Uterus (tissue), 3 donors: ENCODE measurements at regions not wholly inside any gene's neighbourhood (a gene's known extent, or its start where the extent isn't known, plus 50 kb on each side); places are given as distances from the start of the nearest gene placed in this dataset.

Experiments
- DNase-seq, 2 donors: peaks; one replicate each; pipeline ENCODE4 v3.0.0-alpha.2; 2019 to 2020
- H3K27ac ChIP-seq, 2 donors: fragments of 200-600 bp; sonication (generic); 1 replicate in 1 of 2; 2 replicates in 1 of 2; pipeline ENCODE4 v1.5.1; 2016 to 2018
- H3K27me3 ChIP-seq, 2 donors: fragments of 200-600 bp; sonication (generic); one replicate each; pipeline ENCODE4 v1.5.1; 2018 to 2019; ENCODE audit warnings: control low read depth in 1 of 2
- H3K36me3 ChIP-seq, 2 donors: fragments of 200-600 bp; sonication (generic); one replicate each; pipeline ENCODE4 v1.5.1; 2019; ENCODE audit warnings: control low read depth in 1 of 2
- H3K4me1 ChIP-seq, 2 donors: fragments of 200-600 bp; sonication (generic); one replicate each; pipeline ENCODE4 v1.5.1; 2018 to 2019; ENCODE audit warnings: control low read depth in 1 of 2
- H3K4me3 ChIP-seq, 2 donors: fragments of 200-600 bp; sonication (generic); 1 replicate in 1 of 2; 2 replicates in 1 of 2; pipeline ENCODE4 v1.5.1; 2018 to 2019; ENCODE audit warnings: mild to moderate bottlenecking in 1 of 2
- H3K9me3 ChIP-seq, 2 donors: fragments of 200-600 bp; sonication (generic); one replicate each; pipeline ENCODE4 v1.5.1; 2019; ENCODE audit warnings: control low read depth in 1 of 2
- CTCF ChIP-seq, 4 experiments: fragments of 200-600 bp in 2 of 4; fragments of 450-650 bp in 2 of 4; sonication (generic) in 2 of 4; IDR thresholded peaks; one replicate each; pipeline ENCODE4 v1.5.1; 2016 to 2019; ENCODE audit warnings: antibody characterized with exemption in 4 of 4, mild to moderate bottlenecking in 2 of 4, moderate library complexity in 1 of 4
- POLR2A ChIP-seq, 2 donors: fragments of 450-650 bp; IDR thresholded peaks; one replicate each; pipeline ENCODE4 v1.6.1; 2016; ENCODE audit warnings: antibody characterized with exemption in 2 of 2, mild to moderate bottlenecking in 1 of 2, moderate library complexity in 1 of 2
- intact Hi-C: fragments of 100-400 bp; cut with DNase I; formaldehyde crosslinking; loops from one replicate; pipeline ENCODE4 v1.15.1; 2023; ENCODE audit warnings: low total_unique reads
- donor health status: DM: yes; HTN: yes; CAD: no.

GRCh38 chr3:175902226-175902625, 1043.1 kb downstream of the NAALADL2 start:
- TF ChIP-seq CTCF (IDR thresholded peaks at IDR 0.05) = no peak
- intact Hi-C loops = no loop called here

DNA sequence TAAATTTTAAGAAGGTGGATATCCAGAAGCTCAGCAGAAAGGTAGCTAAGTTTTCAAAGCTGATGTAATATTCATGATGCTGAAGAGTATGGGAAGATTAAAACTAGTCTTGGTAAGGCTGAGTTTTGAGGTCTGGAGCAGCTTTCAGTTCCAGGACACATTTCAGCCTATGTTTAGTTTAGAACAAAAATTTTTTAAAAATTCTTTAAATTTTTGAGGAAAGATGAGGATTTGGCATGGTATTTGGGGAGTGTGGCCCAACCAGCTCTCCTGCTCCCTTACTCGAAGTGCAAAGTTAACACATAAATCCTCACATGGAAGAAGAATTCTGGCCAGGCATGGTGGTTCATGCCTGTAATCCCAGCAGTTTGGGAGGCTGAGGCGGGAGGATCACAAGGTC, 1039.1 kb downstream of the NAALADL2 start:
- H3K27ac ChIP-seq = no peak overlapping the region
- intact Hi-C loops = no loop called here
- no peak overlapping the region for H3K4me3 ChIP-seq
- H3K27me3 ChIP-seq = no peaks in the 10 kb centered on the region
- H3K4me1 ChIP-seq = no peaks in the 10 kb centered on the region
- no peaks in the 10 kb centered on the region for H3K36me3 ChIP-seq
- no peak for DNase-seq
- TF ChIP-seq POLR2A (IDR thresholded peaks at IDR 0.05) (no peak), CTCF (IDR thresholded peaks at IDR 0.05) (no peak)
- no peaks in the 10 kb centered on the region for H3K9me3 ChIP-seq

More at GRCh38 chr3:175902226-175902625, 1043.1 kb downstream of the NAALADL2 start:
- no peaks in the 10 kb centered on the region for H3K27me3 ChIP-seq
- H3K36me3 ChIP-seq = no peaks in the 10 kb centered on the region
- H3K27ac ChIP-seq = no peak overlapping the region
- no peaks in the 10 kb centered on the region for H3K9me3 ChIP-seq
- H3K4me1 ChIP-seq = no peaks in the 10 kb centered on the region
- no peak overlapping the region for H3K4me3 ChIP-seq
- no peak for DNase-seq

GRCh38 chr3:175896655-175897054, 1037.5 kb downstream of the NAALADL2 start:
- no peaks in the 10 kb centered on the region for H3K9me3 ChIP-seq
- H3K4me1 ChIP-seq = no peaks in the 10 kb centered on the region
- intact Hi-C loops = no loop called here
- no peak overlapping the region for H3K27ac ChIP-seq
- H3K4me3 ChIP-seq = no peak overlapping the region
- DNase-seq = no peak
- H3K36me3 ChIP-seq = no peaks in the 10 kb centered on the region
- TF ChIP-seq CTCF (IDR thresholded peaks at IDR 0.05) = no peak
- TF ChIP-seq POLR2A (IDR thresholded peaks at IDR 0.05) = no peak
- H3K27me3 ChIP-seq = no peaks in the 10 kb centered on the region

- H3K27ac ChIP-seq = no peak overlapping the region
- H3K27me3 ChIP-seq = no peaks in the 10 kb centered on the region
- no peak overlapping the region for H3K4me3 ChIP-seq
- TF ChIP-seq POLR2A (IDR thresholded peaks at IDR 0.05) = no peak
- TF ChIP-seq CTCF (IDR thresholded peaks at IDR 0.05) = no peak
- H3K9me3 ChIP-seq = no peaks in the 10 kb centered on the region
- H3K36me3 ChIP-seq = no peaks in the 10 kb centered on the region
- DNase-seq = no peak
- intact Hi-C loops = no loop called here
- H3K4me1 ChIP-seq = no peaks in the 10 kb centered on the region
Measured at GRCh38 chr3:175895731-175896130, 1036.6 kb downstream of the NAALADL2 start.

DNA sequence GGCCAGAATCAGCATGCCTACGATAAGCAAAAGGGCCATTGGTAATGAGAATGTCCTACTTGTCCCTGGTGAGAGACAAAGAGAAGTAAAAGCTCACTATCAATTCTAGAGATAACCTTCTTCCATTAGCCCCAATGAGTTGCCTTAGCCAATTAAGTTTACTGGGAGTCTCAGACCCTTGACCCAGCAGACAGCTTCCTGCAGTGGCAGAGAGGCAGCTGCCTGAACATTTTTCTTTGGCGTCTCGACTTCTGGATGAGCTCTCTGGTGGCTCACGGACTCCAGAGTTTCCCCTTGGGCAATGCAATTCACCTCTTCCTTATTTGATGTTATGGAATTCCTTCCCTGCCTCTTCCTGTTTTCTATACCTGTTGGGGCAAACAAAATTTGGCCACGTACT, 1034.4 kb downstream of the NAALADL2 start:
- H3K27me3 ChIP-seq = no peaks in the 10 kb centered on the region
- intact Hi-C loops = no loop called here
- H3K36me3 ChIP-seq = no peaks in the 10 kb centered on the region
- H3K4me3 ChIP-seq = no peak overlapping the region
- H3K27ac ChIP-seq = no peak overlapping the region
- H3K9me3 ChIP-seq = no peaks in the 10 kb centered on the region
- TF ChIP-seq CTCF (IDR thresholded peaks at IDR 0.05) (no peak), POLR2A (IDR thresholded peaks at IDR 0.05) (no peak)
- no peaks in the 10 kb centered on the region for H3K4me1 ChIP-seq
- no peak for DNase-seq
